ENCODE measurements at regions not wholly inside any gene's neighbourhood (a gene's known extent, or its start where the extent isn't known, plus 50 kb on each side); places are given as distances from the start of the nearest gene placed in this dataset.

- H3K27ac ChIP-seq = no peak overlapping the region
- intact Hi-C loops (cut with DNase I) = no loop called here
- H3K27me3 ChIP-seq = peaks cover 0 to 11% (median 5%) of the 10 kb centered on the region in 3 donors
- no peaks in the 10 kb centered on the region for H3K36me3 ChIP-seq
- no peaks in the 10 kb centered on the region for H3K9me3 ChIP-seq
- no peak overlapping the region for H3K4me3 ChIP-seq
- DNase-seq = no peak
- no peak for TF ChIP-seq POLR2AphosphoS5 (IDR thresholded peaks at IDR 0.05)
- TF ChIP-seq EP300 (IDR thresholded peaks at IDR 0.05) = no peak
- TF ChIP-seq POLR2A (IDR thresholded peaks at IDR 0.05) = no peak
- TF ChIP-seq CTCF (IDR thresholded peaks at IDR 0.05) = no peak
- H3K4me1 ChIP-seq = no peaks in the 10 kb centered on the region
Observed at GRCh38 chr16:13552960-13553257, 367.0 kb upstream of the ERCC4 start.

DNA sequence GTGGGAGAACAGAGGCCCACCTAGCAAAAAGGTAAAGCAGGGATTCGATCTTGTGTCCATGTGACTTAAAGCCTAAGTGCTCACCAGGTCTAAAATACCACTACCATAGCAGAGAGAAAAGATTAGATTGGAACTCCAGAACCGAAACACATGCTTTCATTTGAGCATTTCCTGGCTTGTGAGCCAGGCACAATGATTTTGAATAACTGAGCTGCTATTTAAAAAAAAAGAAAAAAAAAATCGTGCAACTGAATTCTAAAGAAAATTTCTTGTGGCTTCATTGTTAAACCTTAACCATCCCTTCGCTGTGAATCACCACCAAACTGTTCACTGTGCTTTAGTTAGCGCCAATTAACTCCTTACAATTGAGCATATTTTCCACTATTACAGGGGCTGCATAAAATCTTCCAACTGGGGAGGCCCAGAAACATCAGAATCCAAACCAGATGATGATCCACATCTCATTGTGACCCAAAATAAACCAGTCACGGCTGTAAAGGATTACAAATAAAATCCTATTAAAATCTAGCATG lies 366.4 kb upstream of the ERCC4 start:
- H3K27me3 ChIP-seq = peaks cover 0 to 11% (median 5%) of the 10 kb centered on the region in 3 donors
- 80% methylated on average over 6 of the region's 6 CpGs for WGBS, 2 donors
- no peak for DNase-seq

GRCh38 chr16:13554005-13554404 lies 365.9 kb upstream of the ERCC4 start:
- TF ChIP-seq POLR2A (IDR thresholded peaks at IDR 0.05) (no peak), CTCF (IDR thresholded peaks at IDR 0.05) (no peak), POLR2AphosphoS5 (IDR thresholded peaks at IDR 0.05) (no peak), EP300 (IDR thresholded peaks at IDR 0.05) (no peak)
- Histone ChIP-seq H3K9me3 (no peaks in the 10 kb centered on the region), H3K4me3 (no peak overlapping the region), H3K27me3 (peaks cover 0 to 11% (median 5%) of the 10 kb centered on the region in 3 donors), H3K4me1 (no peaks in the 10 kb centered on the region), H3K36me3 (no peaks in the 10 kb centered on the region), H3K27ac (no peak overlapping the region)
- DNase-seq = no peak
- intact Hi-C loops (cut with DNase I) = no loop called here

More for the DNA sequence above, 366.4 kb upstream of the ERCC4 start:
- H3K36me3 ChIP-seq = no peaks in the 10 kb centered on the region
- intact Hi-C loops (cut with DNase I) = no loop called here
- TF ChIP-seq CTCF (IDR thresholded peaks at IDR 0.05) (no peak), POLR2AphosphoS5 (IDR thresholded peaks at IDR 0.05) (no peak), EP300 (IDR thresholded peaks at IDR 0.05) (no peak)
- no peaks in the 10 kb centered on the region for H3K9me3 ChIP-seq
- no peaks in the 10 kb centered on the region for H3K4me1 ChIP-seq
- H3K4me3 ChIP-seq = no peak overlapping the region
- no peak overlapping the region for H3K27ac ChIP-seq

GRCh38 chr16:13554643-13555042 lies 365.3 kb upstream of the ERCC4 start:
- intact Hi-C loops (cut with DNase I) = no loop called here
- H3K27me3 ChIP-seq = peaks cover 0 to 11% (median 5%) of the 10 kb centered on the region in 3 donors
- WGBS, 2 donors = 87 to 89% methylated on average over 5 of the region's 5 CpGs
- no peak overlapping the region for H3K27ac ChIP-seq
- no peaks in the 10 kb centered on the region for H3K9me3 ChIP-seq
- DNase-seq = no peak
- H3K4me1 ChIP-seq = no peaks in the 10 kb centered on the region
- no peaks in the 10 kb centered on the region for H3K36me3 ChIP-seq
- no peak overlapping the region for H3K4me3 ChIP-seq
- TF ChIP-seq EP300 (IDR thresholded peaks at IDR 0.05) (no peak), CTCF (IDR thresholded peaks at IDR 0.05) (no peak), POLR2AphosphoS5 (IDR thresholded peaks at IDR 0.05) (no peak), POLR2A (IDR thresholded peaks at IDR 0.05) (no peak)

DNA sequence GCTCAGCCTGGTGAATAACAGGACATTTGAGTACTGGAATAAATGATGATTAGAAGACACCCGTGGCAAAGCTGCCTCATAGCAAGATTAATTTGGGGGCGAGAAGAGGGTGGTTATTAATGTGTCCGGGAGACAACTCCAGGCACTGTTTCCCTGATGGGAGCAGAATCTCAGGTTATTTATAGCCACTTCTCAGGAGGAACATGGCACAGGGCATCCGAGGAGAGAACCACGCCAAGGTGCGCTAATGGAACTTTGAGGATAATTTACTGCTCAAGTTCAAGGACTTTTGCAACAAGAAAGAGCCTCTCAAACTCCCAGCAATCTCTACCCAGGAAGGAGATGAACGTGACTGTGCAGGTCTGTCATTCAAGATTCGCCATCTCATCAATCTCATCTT lies 362.5 kb upstream of the ERCC4 start:
- intact Hi-C loops (cut with DNase I) = no loop called here
- Histone ChIP-seq H3K4me1 (no peaks in the 10 kb centered on the region), H3K36me3 (no peaks in the 10 kb centered on the region), H3K4me3 (no peak overlapping the region), H3K9me3 (no peaks in the 10 kb centered on the region), H3K27ac (no peak overlapping the region), H3K27me3 (peaks cover 0 to 11% (median 5%) of the 10 kb centered on the region in 3 donors)
- WGBS, 2 donors = 75 to 76% methylated on average over 8 of the region's 8 CpGs
- no peak for DNase-seq
- no peak for TF ChIP-seq CTCF (IDR thresholded peaks at IDR 0.05)
- no peak for TF ChIP-seq EP300 (IDR thresholded peaks at IDR 0.05)
- no peak for TF ChIP-seq POLR2A (IDR thresholded peaks at IDR 0.05)
- no peak for TF ChIP-seq POLR2AphosphoS5 (IDR thresholded peaks at IDR 0.05)

Measured in sigmoid colon (tissue), 6 donors.